ENCODE measurements at regions not wholly inside any gene's neighbourhood (a gene's known extent, or its start where the extent isn't known, plus 50 kb on each side); places are given as distances from the start of the nearest gene placed in this dataset.

- Histone ChIP-seq H3K4me1 (peaks cover 10% of the 10 kb centered on the region), H3K4me3 (ENCODE audit: low read depth, low read length) (peak overlapping the region; percentile 24), H3K27me3 (replicated peaks; ENCODE audit: control insufficient read depth, insufficient read depth, low read length) (no peaks in the 10 kb centered on the region), H3K9me3 (no peaks in the 10 kb centered on the region), H3K36me3 (ENCODE audit: control insufficient read depth, insufficient read depth, low read length) (no peaks in the 10 kb centered on the region; the same call in 1 of the 2 replicates)
- Mint-ChIP-seq H3K4me1 (ENCODE audit: low read depth, unreplicated experiment) (peaks cover 22% of the 10 kb centered on the region), H3K4me3 (ENCODE audit: unreplicated experiment) (peak overlapping the region; percentile 71), H3K27ac (ENCODE audit: unreplicated experiment) (peak overlapping the region; percentile 55), H3K36me3 (ENCODE audit: insufficient read depth, unreplicated experiment) (no peaks in the 10 kb centered on the region), H3K9me3 (ENCODE audit: unreplicated experiment) (no peaks in the 10 kb centered on the region), H3K27me3 (ENCODE audit: insufficient read depth, unreplicated experiment) (no peaks in the 10 kb centered on the region)
- intact Hi-C loops (cut with micrococcal nuclease; ENCODE audit: unreplicated experiment): loop anchor here (1.0 to 2.0 kb wide), 4 partner anchors 10 to 248 kb away; no protein-coding TSS in a partner anchor
- CTCF ChIA-PET: no interaction called here
- POLR2A ChIA-PET: no interaction called here
- no peak for TF ChIP-seq CTCF (IDR thresholded peaks at IDR 0.05; ENCODE audit: insufficient read depth in 1 of 2, low read depth in 1 of 2, low read length in 1 of 2, severe bottlenecking in 1 of 2, unreplicated experiment in 1 of 2)
- no TSS peak for BruUV-seq (replicated peaks)
- no peak for DNase-seq
Measured at GRCh38 chr7:156516791-156517378, 123.7 kb upstream of the RNF32 start.

GRCh38 chr7:156515911-156516790 is 124.4 kb upstream of the RNF32 start:
- Mint-ChIP-seq H3K27ac (ENCODE audit: unreplicated experiment) (peak overlapping the region; percentile 55), H3K36me3 (ENCODE audit: insufficient read depth, unreplicated experiment) (no peaks in the 10 kb centered on the region), H3K27me3 (ENCODE audit: insufficient read depth, unreplicated experiment) (no peaks in the 10 kb centered on the region), H3K4me1 (ENCODE audit: low read depth, unreplicated experiment) (peaks cover 22% of the 10 kb centered on the region), H3K4me3 (ENCODE audit: unreplicated experiment) (peak overlapping the region; percentile 71), H3K9me3 (ENCODE audit: unreplicated experiment) (peaks cover 5% of the 10 kb centered on the region)
- no peaks in the 10 kb centered on the region for H3K27me3 ChIP-seq (replicated peaks; ENCODE audit: control insufficient read depth, insufficient read depth, low read length)
- peaks cover 4% of the 10 kb centered on the region for H3K9me3 ChIP-seq
- intact Hi-C loops (cut with micrococcal nuclease; ENCODE audit: unreplicated experiment): loop anchor here (1.0 to 2.0 kb wide), 4 partner anchors 11 to 249 kb away; no protein-coding TSS in a partner anchor
- POLR2A ChIA-PET: no interaction called here
- DNase-seq: peak; percentile 55 to 70
- H3K4me1 ChIP-seq: peaks cover 10% of the 10 kb centered on the region
- peak in 1 of 2 experiments; percentile 44 for TF ChIP-seq CTCF (IDR thresholded peaks at IDR 0.05; ENCODE audit: insufficient read depth in 1 of 2, low read depth in 1 of 2, low read length in 1 of 2, severe bottlenecking in 1 of 2, unreplicated experiment in 1 of 2)
- no peaks in the 10 kb centered on the region; the same call in 1 of the 2 replicates for H3K36me3 ChIP-seq (ENCODE audit: control insufficient read depth, insufficient read depth, low read length)
- BruUV-seq (replicated peaks): no TSS peak
- peak overlapping the region; percentile 24 for H3K4me3 ChIP-seq (ENCODE audit: low read depth, low read length)
- CTCF ChIA-PET: no interaction called here

GRCh38 chr7:156514851-156515250 is 125.7 kb upstream of the RNF32 start:
- Mint-ChIP-seq H3K9me3 (ENCODE audit: unreplicated experiment) (peaks cover 18% of the 10 kb centered on the region), H3K36me3 (ENCODE audit: insufficient read depth, unreplicated experiment) (no peaks in the 10 kb centered on the region), H3K4me1 (ENCODE audit: low read depth, unreplicated experiment) (peaks cover 22% of the 10 kb centered on the region), H3K27me3 (ENCODE audit: insufficient read depth, unreplicated experiment) (no peaks in the 10 kb centered on the region), H3K4me3 (ENCODE audit: unreplicated experiment) (no peak overlapping the region), H3K27ac (ENCODE audit: unreplicated experiment) (no peak overlapping the region)
- CTCF ChIA-PET: no interaction called here
- no TSS peak for BruUV-seq (replicated peaks)
- Histone ChIP-seq H3K9me3 (peaks cover 11% of the 10 kb centered on the region), H3K27me3 (replicated peaks; ENCODE audit: control insufficient read depth, insufficient read depth, low read length) (no peaks in the 10 kb centered on the region), H3K4me3 (ENCODE audit: low read depth, low read length) (no peak overlapping the region), H3K36me3 (ENCODE audit: control insufficient read depth, insufficient read depth, low read length) (no peaks in the 10 kb centered on the region; the same call in 1 of the 2 replicates), H3K4me1 (peaks cover 10% of the 10 kb centered on the region)
- DNase-seq: no peak
- no peak for TF ChIP-seq CTCF (IDR thresholded peaks at IDR 0.05; ENCODE audit: insufficient read depth in 1 of 2, low read depth in 1 of 2, low read length in 1 of 2, severe bottlenecking in 1 of 2, unreplicated experiment in 1 of 2)
- intact Hi-C loops (cut with micrococcal nuclease; ENCODE audit: unreplicated experiment): no loop called here
- POLR2A ChIA-PET: no interaction called here
